ENCODE measurements at regions not wholly inside any gene's neighbourhood (a gene's known extent, or its start where the extent isn't known, plus 50 kb on each side); places are given as distances from the start of the nearest gene placed in this dataset.
A peak's percentile ranks its signal among the peaks of the same experiment; 100 is the strongest.

DNA sequence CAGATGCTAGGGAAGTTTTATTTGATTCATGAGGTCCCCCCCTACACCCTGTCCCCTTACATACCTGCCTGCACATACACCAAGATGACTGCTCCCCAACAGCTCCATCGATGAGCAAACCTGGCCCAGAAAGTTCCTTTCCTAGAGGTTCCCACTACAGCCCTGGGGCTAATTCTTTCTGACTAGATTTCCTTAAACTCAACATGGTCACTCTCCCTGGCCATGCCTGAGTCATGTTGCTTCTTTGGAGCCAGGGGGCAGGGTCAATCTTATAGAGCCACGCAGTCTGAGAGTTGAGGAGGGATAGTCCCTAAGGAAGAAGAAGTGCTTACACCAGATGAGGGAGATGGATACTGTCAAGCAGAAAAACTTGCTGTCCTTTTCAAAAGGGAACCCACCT is 67.7 kb upstream of the GLI2 start:
- ATAC-seq (no peak), DNase-seq (peak; percentile 14)
- 0 out of 2 replicates have a peak, but pooled peaks cover 9% of the 10 kb centered on the region for H3K9me3 ChIP-seq (ENCODE audit: low read length)
- ChIA-PET CTCF (no interaction called here), POLR2A (ENCODE audit: unreplicated experiment) (no interaction called here)
- no peak overlapping the region for H3K4me2 ChIP-seq (ENCODE audit: low read length)
- intact Hi-C loops (cut with micrococcal nuclease): loop anchor here (2.0 kb wide), 1 partner anchor 37 kb away; no protein-coding TSS in a partner anchor
- no peak overlapping the region for H3K27ac ChIP-seq (ENCODE audit: low read length)
- no peak overlapping the region for H3K4me3 ChIP-seq (ENCODE audit: low read length)
- no peaks in the 10 kb centered on the region for H3K27me3 ChIP-seq (ENCODE audit: low read length)
- no peaks in the 10 kb centered on the region for H3K9me2 ChIP-seq (replicated peaks; ENCODE audit: low read length)
- H3F3A ChIP-seq (ENCODE audit: low read length, unreplicated experiment): no peaks in the 10 kb centered on the region
- no peaks in the 10 kb centered on the region for H3K79me2 ChIP-seq (ENCODE audit: low read length)
- BruUV-seq (replicated peaks): no TSS peak
- no peak overlapping the region for H2AFZ ChIP-seq (ENCODE audit: low read length)
- H4K20me1 ChIP-seq (ENCODE audit: low read length): no peaks in the 10 kb centered on the region
- H3K4me1 ChIP-seq (ENCODE audit: insufficient read depth, low read length): peaks cover 18% of the 10 kb centered on the region
- TF ChIP-seq CTCF (conservative IDR thresholded peaks at IDR 0.05; ENCODE audit: low read depth, low read length) (no peak), EZH2phosphoT487 (IDR thresholded peaks at IDR 0.05; ENCODE audit: borderline replicate concordance, low read length) (no peak), EZH2 (IDR thresholded peaks at IDR 0.05; ENCODE audit: low read length, unreplicated experiment) (no peak)
- no peak overlapping the region for H3K9ac ChIP-seq (ENCODE audit: low read length)
- H3K36me3 ChIP-seq (ENCODE audit: low read depth, low read length): peaks cover 4% of the 10 kb centered on the region; the same call in 1 of the 2 replicates

- peak overlapping the region; percentile 52 for H3K9ac ChIP-seq (ENCODE audit: low read length)
- intact Hi-C loops (cut with micrococcal nuclease): loop anchor here (2.0 kb wide), 1 partner anchor 39 kb away; no protein-coding TSS in a partner anchor
- TF ChIP-seq EZH2phosphoT487 (IDR thresholded peaks at IDR 0.05; ENCODE audit: borderline replicate concordance, low read length): no peak
- TF ChIP-seq CTCF (conservative IDR thresholded peaks at IDR 0.05; ENCODE audit: low read depth, low read length): peak; percentile 53; the same call in 1 of the 2 replicates
- no peak overlapping the region for H3K4me3 ChIP-seq (ENCODE audit: low read length)
- peaks cover 18% of the 10 kb centered on the region for H3K4me1 ChIP-seq (ENCODE audit: insufficient read depth, low read length)
- H3K9me3 ChIP-seq (ENCODE audit: low read length): 0 out of 2 replicates have a peak, but pooled peaks cover 9% of the 10 kb centered on the region
- no TSS peak for BruUV-seq (replicated peaks)
- no peaks in the 10 kb centered on the region for H4K20me1 ChIP-seq (ENCODE audit: low read length)
- peaks cover 4% of the 10 kb centered on the region; the same call in 1 of the 2 replicates for H3K36me3 ChIP-seq (ENCODE audit: low read depth, low read length)
- peak; percentile 79 for DNase-seq
- CTCF ChIA-PET: interaction anchor here (0.7 kb wide), 1 partner anchor 160 kb away, joined by 4 read pairs; no protein-coding TSS in a partner anchor
- peak overlapping the region; percentile 50 for H3K4me2 ChIP-seq (ENCODE audit: low read length)
- ATAC-seq: peak; percentile 75
- no peaks in the 10 kb centered on the region for H3K9me2 ChIP-seq (replicated peaks; ENCODE audit: low read length)
- H3K27ac ChIP-seq (ENCODE audit: low read length): peak overlapping the region; percentile 58
- POLR2A ChIA-PET (ENCODE audit: unreplicated experiment): no interaction called here
- H3K79me2 ChIP-seq (ENCODE audit: low read length): no peaks in the 10 kb centered on the region
- H3K27me3 ChIP-seq (ENCODE audit: low read length): no peaks in the 10 kb centered on the region
- H2AFZ ChIP-seq (ENCODE audit: low read length): peak overlapping the region; percentile 55
- no peaks in the 10 kb centered on the region for H3F3A ChIP-seq (ENCODE audit: low read length, unreplicated experiment)
Measured at GRCh38 chr2:120669121-120669952, 66.3 kb upstream of the GLI2 start.

DNA sequence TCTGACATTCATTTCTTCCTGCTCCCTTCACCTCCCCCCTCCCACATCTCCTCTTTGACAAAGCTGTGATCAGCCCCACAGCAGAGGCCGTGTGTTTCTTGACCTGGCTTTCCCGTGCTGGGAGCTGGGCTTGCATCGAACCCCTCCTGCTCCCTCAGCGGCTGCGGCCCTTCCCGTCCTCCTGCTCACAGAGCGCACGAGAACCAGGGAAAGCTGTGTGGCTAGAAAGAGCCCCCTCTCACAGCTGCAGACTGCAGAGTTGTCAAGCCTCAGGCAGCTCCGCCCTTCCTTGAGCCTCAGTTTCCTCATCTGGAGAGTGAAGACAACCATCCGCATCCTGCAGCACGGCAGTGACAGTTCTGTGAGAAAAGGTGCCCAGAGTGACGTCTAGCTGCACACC is 65.7 kb upstream of the GLI2 start:
- ChIA-PET POLR2A (ENCODE audit: unreplicated experiment) (no interaction called here), CTCF (no interaction called here)
- H3K27ac ChIP-seq (ENCODE audit: low read length): peak overlapping the region; percentile 58
- H3K9ac ChIP-seq (ENCODE audit: low read length): peak overlapping the region; percentile 52
- H3K27me3 ChIP-seq (ENCODE audit: low read length): no peaks in the 10 kb centered on the region
- DNase-seq: no peak
- peak overlapping the region; percentile 50 for H3K4me2 ChIP-seq (ENCODE audit: low read length)
- intact Hi-C loops (cut with micrococcal nuclease): loop anchor here (2.0 to 10.0 kb wide), 3 partner anchors 39 to 145 kb away; no protein-coding TSS in a partner anchor
- peak overlapping the region; percentile 55 for H2AFZ ChIP-seq (ENCODE audit: low read length)
- H3K9me2 ChIP-seq (replicated peaks; ENCODE audit: low read length): no peaks in the 10 kb centered on the region
- H3K4me3 ChIP-seq (ENCODE audit: low read length): no peak overlapping the region
- no TSS peak for BruUV-seq (replicated peaks)
- peaks cover 18% of the 10 kb centered on the region for H3K4me1 ChIP-seq (ENCODE audit: insufficient read depth, low read length)
- ATAC-seq: no peak
- H3F3A ChIP-seq (ENCODE audit: low read length, unreplicated experiment): no peaks in the 10 kb centered on the region
- no peaks in the 10 kb centered on the region for H4K20me1 ChIP-seq (ENCODE audit: low read length)
- peaks cover 4% of the 10 kb centered on the region; the same call in 1 of the 2 replicates for H3K36me3 ChIP-seq (ENCODE audit: low read depth, low read length)
- no peaks in the 10 kb centered on the region for H3K79me2 ChIP-seq (ENCODE audit: low read length)
- TF ChIP-seq CTCF (conservative IDR thresholded peaks at IDR 0.05; ENCODE audit: low read depth, low read length): no peak
- TF ChIP-seq EZH2phosphoT487 (IDR thresholded peaks at IDR 0.05; ENCODE audit: borderline replicate concordance, low read length): no peak
- TF ChIP-seq EZH2 (IDR thresholded peaks at IDR 0.05; ENCODE audit: low read length, unreplicated experiment): no peak
- H3K9me3 ChIP-seq (ENCODE audit: low read length): 0 out of 2 replicates have a peak, but pooled peaks cover 9% of the 10 kb centered on the region

Measured in PC-3 (cell line).